CD14-positive monocyte (primary cell): ENCODE measurements at regions not wholly inside any gene's neighbourhood (a gene's known extent, or its start where the extent isn't known, plus 50 kb on each side); places are given as distances from the start of the nearest gene placed in this dataset.
A peak's percentile ranks its signal among the peaks of the same experiment; 100 is the strongest.

Source experiments
- DNase-seq, 3 donors: peaks; one replicate each; pipeline ENCODE4 v3.0.0-alpha.2; 2011 to 2022
- H2AFZ ChIP-seq: 2 replicates; pipeline ENCODE4 v1.6.0; 2012; ENCODE audit warnings: mild to moderate bottlenecking, low read depth, low read length, inconsistent platforms; ENCODE audit not compliant: insufficient read depth, poor library complexity, severe bottlenecking
- H3K27ac ChIP-seq, 2 donors: 1 replicate in 1 of 2; 2 replicates in 1 of 2; pipeline ENCODE4 v1.5.1; 2012 to 2013; ENCODE audit warnings: low read length in 2 of 2, control low read depth in 1 of 2, inconsistent platforms in 1 of 2, low read depth in 1 of 2, mild to moderate bottlenecking in 1 of 2
- H3K27me3 ChIP-seq, 2 donors: one replicate each; pipeline versions ENCODE4 v1.6.0 to v1.6.1; 2011 to 2013; ENCODE audit warnings: low read length in 2 of 2; ENCODE audit not compliant: control insufficient read depth in 2 of 2, insufficient read depth in 2 of 2
- H3K36me3 ChIP-seq, 2 donors: replicated peaks in 1 of 2; 1 replicate in 1 of 2; 2 replicates in 1 of 2; pipeline versions ENCODE4 v1.5.1 to v1.6.1; 2012 to 2013; ENCODE audit warnings: low read length in 2 of 2, control low read depth in 1 of 2, inconsistent platforms in 1 of 2, mild to moderate bottlenecking in 1 of 2; ENCODE audit not compliant: insufficient read depth in 2 of 2, control insufficient read depth in 1 of 2
- H3K4me1 ChIP-seq, 2 donors: 1 replicate in 1 of 2; 2 replicates in 1 of 2; pipeline versions ENCODE4 v1.5.1 to v1.6.1; 2012 to 2013; ENCODE audit warnings: low read length in 2 of 2, control low read depth in 1 of 2, inconsistent platforms in 1 of 2, mild to moderate bottlenecking in 1 of 2, moderate library complexity in 1 of 2; ENCODE audit not compliant: insufficient read depth in 2 of 2, control insufficient read depth in 1 of 2
- H3K4me2 ChIP-seq: replicated peaks from 2 replicates; pipeline ENCODE3; 2012; ENCODE audit warnings: low read length, moderate library complexity, mild to moderate bottlenecking; ENCODE audit not compliant: poor library complexity, severe bottlenecking; ENCODE audit errors: extremely low read depth
- H3K4me3 ChIP-seq, 3 experiments: fragments of 200-600 bp in 1 of 3; sonication (generic) in 1 of 3; replicated peaks in 1 of 3; 1 replicate in 2 of 3; 2 replicates in 1 of 3; pipeline ENCODE4 v1.5.1; 2011 to 2013; ENCODE audit warnings: low read length in 3 of 3, mild to moderate bottlenecking in 3 of 3, control low read depth in 2 of 3, low read depth in 2 of 3, inconsistent platforms in 1 of 3, moderate library complexity in 1 of 3
- H3K79me2 ChIP-seq: 2 replicates; pipeline ENCODE4 v1.6.0; 2012; ENCODE audit warnings: mild to moderate bottlenecking, control low read depth, inconsistent platforms, low read length, moderate library complexity; ENCODE audit not compliant: insufficient read depth
- H3K9ac ChIP-seq: 2 replicates; pipeline ENCODE4 v1.6.0; 2017; ENCODE audit warnings: low read length, mild to moderate bottlenecking; ENCODE audit not compliant: insufficient read depth, poor library complexity, severe bottlenecking
- H3K9me3 ChIP-seq, 2 donors: replicated peaks in 1 of 2; 1 replicate in 1 of 2; 2 replicates in 1 of 2; pipeline versions ENCODE4 v1.5.1 to v1.6.1; 2012 to 2013; ENCODE audit warnings: low read length in 2 of 2, control low read depth in 1 of 2; ENCODE audit not compliant: control insufficient read depth in 1 of 2, insufficient read depth in 1 of 2
- H4K20me1 ChIP-seq: 2 replicates; pipeline ENCODE4 v1.6.0; 2012; ENCODE audit warnings: mild to moderate bottlenecking, low read length, control low read depth, moderate library complexity; ENCODE audit not compliant: insufficient read depth
- H3K27ac Mint-ChIP-seq, 7 donors: one replicate each; pipeline ENCODE4 v1.8.0; 2020; ENCODE audit warnings: mild to moderate bottlenecking in 7 of 7, mixed read lengths in 7 of 7, moderate library complexity in 6 of 7, inconsistent platforms in 2 of 7
- H3K27me3 Mint-ChIP-seq, 3 donors: one replicate each; pipeline ENCODE4 v1.8.0; 2021 to 2022; ENCODE audit warnings: low read depth in 3 of 3, mild to moderate bottlenecking in 3 of 3, mixed read lengths in 3 of 3, moderate library complexity in 3 of 3, inconsistent platforms in 1 of 3
- H3K36me3 Mint-ChIP-seq, 2 donors: one replicate each; pipeline ENCODE4 v1.8.0; 2020; ENCODE audit warnings: mixed read lengths in 2 of 2, inconsistent platforms in 1 of 2, mild to moderate bottlenecking in 1 of 2
- H3K4me1 Mint-ChIP-seq: one replicate; pipeline ENCODE4 v1.8.0; 2020; ENCODE audit warnings: mild to moderate bottlenecking, mixed read lengths
- H3K4me3 Mint-ChIP-seq, 2 donors: one replicate each; pipeline ENCODE4 v1.8.0; 2020; ENCODE audit warnings: mild to moderate bottlenecking in 2 of 2, mixed read lengths in 2 of 2, moderate library complexity in 1 of 2
- H3K9me3 Mint-ChIP-seq, 7 donors: one replicate each; pipeline ENCODE4 v1.8.0; 2020 to 2022; ENCODE audit warnings: mixed read lengths in 7 of 7, mild to moderate bottlenecking in 6 of 7, moderate library complexity in 6 of 7, inconsistent platforms in 2 of 7
- WGBS: methylation state at CpG from one replicate; pipeline ENCODE4 v1.1.5; 2013; ENCODE audit warnings: missing lambda C conversion rate; ENCODE audit not compliant: insufficient coverage; 5-methylcytosine and 5-hydroxymethylcytosine counted together
- intact Hi-C, 2 donors: fragments of 100-400 bp; cut with micrococcal nuclease; formaldehyde crosslinking; loops; one replicate each; pipeline versions ENCODE4 v1.15.0 to v1.15.1; 2023
- TF ChIP-seq, protein P1 (sequence below): fragments of 200-600 bp; IDR thresholded peaks from one replicate; pipeline ENCODE4 v1.8.0; 2022; ENCODE audit warnings: antibody characterized with exemption, mild to moderate bottlenecking

DNA sequence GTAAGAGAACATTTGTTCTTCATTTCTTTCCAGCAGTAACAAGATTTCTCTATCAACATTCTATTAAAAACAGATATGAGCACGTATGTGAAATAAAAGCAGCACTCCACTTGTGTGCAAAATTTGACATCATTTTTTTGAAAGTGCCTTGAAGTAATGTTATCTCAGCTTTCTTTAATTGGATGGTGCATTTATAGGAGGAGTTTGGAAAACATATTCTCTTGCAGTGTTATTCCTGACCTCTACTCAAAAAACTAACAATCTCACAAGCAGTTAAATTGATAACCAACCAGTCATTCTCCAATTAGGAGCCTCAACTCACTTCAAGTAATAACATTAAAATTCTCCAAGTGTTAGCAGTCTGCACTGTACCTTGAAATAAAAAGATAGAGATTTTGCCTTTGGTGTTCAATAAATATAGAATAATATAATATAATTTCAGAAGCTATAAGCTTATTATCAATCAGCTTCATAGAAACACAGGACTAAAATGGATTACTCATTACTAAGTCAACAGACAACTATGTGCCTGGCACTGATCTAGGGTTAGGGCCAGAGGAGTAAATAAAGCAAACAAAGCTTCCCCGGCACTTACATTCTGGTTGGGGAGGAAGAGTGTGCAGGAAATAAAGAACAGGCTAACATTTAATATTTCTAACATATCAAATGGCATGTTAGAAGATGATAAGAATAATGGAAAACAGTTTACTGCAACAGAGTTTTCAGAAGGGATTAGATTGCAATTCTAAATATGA, 149.0 kb upstream of the SGK1 start:
- Mint-ChIP-seq H3K9me3 (no peaks in the 10 kb centered on the region), H3K4me3 (no peak overlapping the region), H3K36me3 (no peaks in the 10 kb centered on the region), H3K27ac (no peak overlapping the region), H3K4me1 (peaks cover 12% of the 10 kb centered on the region), H3K27me3 (peaks cover 1 to 6% (median 1%) of the 10 kb centered on the region in 3 donors)
- no CpG with 5 or more reads among the region's 2 CpGs for WGBS
- no peak for DNase-seq
- TF ChIP-seq, protein P1, sequence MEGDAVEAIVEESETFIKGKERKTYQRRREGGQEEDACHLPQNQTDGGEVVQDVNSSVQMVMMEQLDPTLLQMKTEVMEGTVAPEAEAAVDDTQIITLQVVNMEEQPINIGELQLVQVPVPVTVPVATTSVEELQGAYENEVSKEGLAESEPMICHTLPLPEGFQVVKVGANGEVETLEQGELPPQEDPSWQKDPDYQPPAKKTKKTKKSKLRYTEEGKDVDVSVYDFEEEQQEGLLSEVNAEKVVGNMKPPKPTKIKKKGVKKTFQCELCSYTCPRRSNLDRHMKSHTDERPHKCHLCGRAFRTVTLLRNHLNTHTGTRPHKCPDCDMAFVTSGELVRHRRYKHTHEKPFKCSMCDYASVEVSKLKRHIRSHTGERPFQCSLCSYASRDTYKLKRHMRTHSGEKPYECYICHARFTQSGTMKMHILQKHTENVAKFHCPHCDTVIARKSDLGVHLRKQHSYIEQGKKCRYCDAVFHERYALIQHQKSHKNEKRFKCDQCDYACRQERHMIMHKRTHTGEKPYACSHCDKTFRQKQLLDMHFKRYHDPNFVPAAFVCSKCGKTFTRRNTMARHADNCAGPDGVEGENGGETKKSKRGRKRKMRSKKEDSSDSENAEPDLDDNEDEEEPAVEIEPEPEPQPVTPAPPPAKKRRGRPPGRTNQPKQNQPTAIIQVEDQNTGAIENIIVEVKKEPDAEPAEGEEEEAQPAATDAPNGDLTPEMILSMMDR, result no peak
- Histone ChIP-seq H3K79me2 (no peaks in the 10 kb centered on the region), H3K27ac (no peak overlapping the region), H3K36me3 (no peaks in the 10 kb centered on the region), H3K27me3 (no peaks in the 10 kb centered on the region), H3K4me2 (no peak overlapping the region), H2AFZ (no peak overlapping the region), H4K20me1 (no peaks in the 10 kb centered on the region), H3K4me1 (peaks cover 5 to 8% of the 10 kb centered on the region in 2 donors), H3K9ac (no peak overlapping the region), H3K4me3 (no peak overlapping the region), H3K9me3 (no peaks in the 10 kb centered on the region)
- intact Hi-C loops, result no loop called here

DNA sequence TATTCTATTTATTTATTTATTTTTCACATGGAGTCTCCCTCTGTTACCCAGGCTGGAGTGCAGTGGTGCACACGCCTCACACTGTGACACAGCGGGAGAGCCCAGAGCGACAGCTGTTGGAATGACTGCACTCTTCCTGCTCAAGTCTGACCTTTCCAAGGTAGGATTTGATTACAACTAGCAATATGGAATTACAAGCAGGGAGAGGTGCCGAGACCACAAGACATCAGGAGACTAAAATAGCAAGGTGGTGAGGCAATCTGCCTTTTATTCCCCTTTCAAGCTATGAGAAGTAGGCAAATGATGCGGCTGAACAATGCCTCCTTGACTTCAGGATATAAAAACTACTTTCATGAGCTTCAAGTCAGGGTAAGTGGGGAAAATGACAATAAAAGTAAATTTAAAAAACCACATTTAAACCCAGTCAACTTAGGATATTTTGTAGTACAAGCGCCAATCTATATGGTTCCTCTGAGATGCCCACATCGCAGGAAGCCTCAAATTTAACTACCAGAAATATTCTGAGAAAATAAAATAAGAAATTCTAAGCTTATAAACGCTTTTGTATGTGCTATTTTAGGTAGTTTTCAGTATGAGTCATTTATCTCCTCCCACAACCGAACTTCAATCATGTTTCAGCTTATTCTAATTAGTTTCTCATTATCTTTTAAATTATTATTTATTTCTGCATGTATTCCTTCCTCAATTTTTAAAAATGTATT, 146.9 kb upstream of the SGK1 start:
- Histone ChIP-seq H3K4me3 (no peak overlapping the region), H3K9ac (no peak overlapping the region), H3K27me3 (no peaks in the 10 kb centered on the region), H3K9me3 (no peaks in the 10 kb centered on the region), H3K27ac (no peak overlapping the region), H3K79me2 (no peaks in the 10 kb centered on the region), H3K4me2 (no peak overlapping the region), H3K4me1 (peaks cover 5 to 8% of the 10 kb centered on the region in 2 donors), H4K20me1 (no peaks in the 10 kb centered on the region), H2AFZ (no peak overlapping the region), H3K36me3 (no peaks in the 10 kb centered on the region)
- TF ChIP-seq, protein P1, result no peak
- Mint-ChIP-seq H3K27me3 (peaks cover 1 to 3% (median 2%) of the 10 kb centered on the region in 3 donors), H3K4me1 (peaks cover 13% of the 10 kb centered on the region), H3K27ac (peak overlapping the region in 3 of 7 donors; percentile 15 to 75 (median 67)), H3K9me3 (peaks cover 0 to 3% (median 0%) of the 10 kb centered on the region in 7 donors), H3K36me3 (no peaks in the 10 kb centered on the region), H3K4me3 (no peak overlapping the region)
- intact Hi-C loops, result no loop called here
- DNase-seq, result no peak
- WGBS, result 100% methylated on average over 3 of the region's 9 CpGs
